Esophagus squamous epithelium (tissue), 5 donors: ENCODE measurements at regions not wholly inside any gene's neighbourhood (a gene's known extent, or its start where the extent isn't known, plus 50 kb on each side); places are given as distances from the start of the nearest gene placed in this dataset.
"Not testable (repeated sequence)": the region's sequence is repeated elsewhere in the genome, so short reads cannot be mapped to it uniquely, and the experiment has no call there.

ENCODE experiments used
- DNase-seq: peaks from one replicate; lab custom pipeline; 2025; lab: John Stamatoyannopoulos, UW
- H3K27ac ChIP-seq, 4 donors: fragments of 200-600 bp; sonication (generic); one replicate each; pipeline ENCODE4 v1.5.1; 2016 to 2019; ENCODE audit warnings: mild to moderate bottlenecking in 1 of 4
- H3K27me3 ChIP-seq, 4 donors: fragments of 200-600 bp; sonication (generic); 1 replicate in 3 of 4; 2 replicates in 1 of 4; pipeline versions ENCODE4 v1.5.1 to v1.6.0; 2017 to 2021; ENCODE audit warnings: antibody characterized with exemption in 1 of 4
- H3K36me3 ChIP-seq, 3 donors: fragments of 200-600 bp; sonication (generic); one replicate each; pipeline ENCODE4 v1.5.1; 2016 to 2019
- H3K4me1 ChIP-seq, 3 donors: fragments of 200-600 bp; sonication (generic); one replicate each; pipeline ENCODE4 v1.5.1; 2017 to 2019
- H3K4me3 ChIP-seq, 4 donors: fragments of 200-600 bp; sonication (generic); 1 replicate in 3 of 4; 2 replicates in 1 of 4; pipeline ENCODE4 v1.5.1; 2016 to 2019; ENCODE audit warnings: mild to moderate bottlenecking in 2 of 4, moderate library complexity in 1 of 4
- H3K9me3 ChIP-seq, 3 donors: fragments of 200-600 bp; sonication (generic); one replicate each; pipeline ENCODE4 v1.5.1; 2016 to 2019
- POLR2A ChIP-seq, 4 donors: fragments of 450-650 bp; IDR thresholded peaks; one replicate each; pipeline ENCODE4 v1.6.1; 2017; ENCODE audit warnings: antibody characterized with exemption in 4 of 4, mild to moderate bottlenecking in 4 of 4, moderate library complexity in 3 of 4
- WGBS, 2 donors: methylation state at CpG; one replicate each; pipeline ENCODE4 v1.1.5; 2018; 5-methylcytosine and 5-hydroxymethylcytosine counted together
- intact Hi-C: fragments of 100-400 bp; cut with DNase I; formaldehyde crosslinking; loops from one replicate; pipeline ENCODE4 v1.15.0; 2022
- TF ChIP-seq, protein P1 (sequence below), 6 experiments: fragments of 450-650 bp in 4 of 6; fragments of 200-600 bp in 2 of 6; sonication (generic) in 2 of 6; IDR thresholded peaks; one replicate each; pipeline ENCODE4 v1.5.1; 2016 to 2019; ENCODE audit warnings: antibody characterized with exemption in 6 of 6, mild to moderate bottlenecking in 4 of 6, moderate library complexity in 4 of 6
- donor health status: DM: yes; HTN: yes; CAD: no.

DNA sequence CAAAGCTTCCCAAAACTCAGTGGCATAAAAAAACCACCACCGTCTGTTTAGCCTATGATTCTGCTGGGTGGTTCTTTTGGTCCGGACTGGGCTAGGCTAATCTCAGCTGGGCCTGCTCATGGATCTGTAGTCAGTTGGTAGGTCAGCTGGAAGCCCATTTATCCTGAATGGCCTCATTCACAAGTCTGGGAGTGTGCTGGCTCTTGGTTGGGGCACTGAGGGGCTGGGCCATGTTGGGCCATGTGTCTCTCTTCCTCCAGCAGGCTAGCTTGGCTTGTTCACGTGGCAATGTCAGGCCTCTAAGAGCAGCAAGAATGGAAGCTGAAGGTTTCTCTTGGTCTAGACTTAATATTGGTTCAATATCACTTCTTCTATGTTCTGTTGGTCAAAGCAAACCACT lies 95.7 kb upstream of the HS6ST1 start:
- no peak overlapping the region for H3K4me3 ChIP-seq
- intact Hi-C loops: no loop called here
- peaks cover 0 to 3% (median 0%) of the 10 kb centered on the region in 3 donors for H3K4me1 ChIP-seq
- 94 to 100% methylated on average over 2 to 3 of the region's 3 CpGs for WGBS, 2 donors
- H3K27ac ChIP-seq: no peak overlapping the region
- H3K9me3 ChIP-seq: no peaks in the 10 kb centered on the region
- no peaks in the 10 kb centered on the region for H3K27me3 ChIP-seq
- no peak for TF ChIP-seq POLR2A (IDR thresholded peaks at IDR 0.05)
- TF ChIP-seq, protein P1, sequence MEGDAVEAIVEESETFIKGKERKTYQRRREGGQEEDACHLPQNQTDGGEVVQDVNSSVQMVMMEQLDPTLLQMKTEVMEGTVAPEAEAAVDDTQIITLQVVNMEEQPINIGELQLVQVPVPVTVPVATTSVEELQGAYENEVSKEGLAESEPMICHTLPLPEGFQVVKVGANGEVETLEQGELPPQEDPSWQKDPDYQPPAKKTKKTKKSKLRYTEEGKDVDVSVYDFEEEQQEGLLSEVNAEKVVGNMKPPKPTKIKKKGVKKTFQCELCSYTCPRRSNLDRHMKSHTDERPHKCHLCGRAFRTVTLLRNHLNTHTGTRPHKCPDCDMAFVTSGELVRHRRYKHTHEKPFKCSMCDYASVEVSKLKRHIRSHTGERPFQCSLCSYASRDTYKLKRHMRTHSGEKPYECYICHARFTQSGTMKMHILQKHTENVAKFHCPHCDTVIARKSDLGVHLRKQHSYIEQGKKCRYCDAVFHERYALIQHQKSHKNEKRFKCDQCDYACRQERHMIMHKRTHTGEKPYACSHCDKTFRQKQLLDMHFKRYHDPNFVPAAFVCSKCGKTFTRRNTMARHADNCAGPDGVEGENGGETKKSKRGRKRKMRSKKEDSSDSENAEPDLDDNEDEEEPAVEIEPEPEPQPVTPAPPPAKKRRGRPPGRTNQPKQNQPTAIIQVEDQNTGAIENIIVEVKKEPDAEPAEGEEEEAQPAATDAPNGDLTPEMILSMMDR (IDR thresholded peaks at IDR 0.05): no peak
- H3K36me3 ChIP-seq: no peaks in the 10 kb centered on the region
- DNase-seq: no peak

DNA sequence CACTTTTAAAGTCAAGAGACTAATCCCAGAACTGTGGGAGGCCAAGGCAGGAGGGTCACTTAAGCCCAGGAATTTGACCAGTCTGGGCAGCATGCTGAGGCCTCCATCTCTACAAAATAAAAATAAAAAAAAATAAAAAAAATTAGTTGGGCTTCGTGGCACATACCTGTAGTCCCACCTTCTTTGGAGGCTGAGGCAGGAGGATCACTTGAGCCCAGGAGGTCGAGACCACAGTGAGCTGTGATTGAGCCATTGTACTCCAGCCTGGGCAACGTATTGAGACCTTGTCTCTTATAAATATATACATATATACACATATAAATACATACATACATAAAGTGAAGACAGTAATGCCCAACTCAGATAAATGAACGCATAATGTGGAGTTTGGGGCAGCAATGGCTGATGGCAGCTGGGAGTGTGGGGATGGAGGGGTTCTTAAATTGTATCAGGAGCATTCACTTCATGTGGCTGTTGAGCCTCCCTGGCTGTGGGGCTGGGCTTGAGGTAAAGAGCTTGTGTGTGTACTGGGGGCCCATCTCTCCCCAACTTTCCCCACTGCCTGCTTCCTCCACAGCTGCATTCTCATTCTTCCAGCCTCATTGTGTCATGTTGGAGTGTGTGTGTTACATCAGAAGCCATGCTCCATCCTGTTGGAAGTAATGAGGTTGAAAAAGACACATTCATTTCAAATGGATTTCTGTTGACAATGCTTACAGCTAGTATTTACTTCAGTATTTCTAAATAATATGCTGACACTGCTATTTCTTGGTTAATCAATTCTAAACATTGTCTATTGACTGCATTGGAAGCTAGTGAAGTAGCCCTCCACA lies 96.5 kb upstream of the HS6ST1 start:
- no peaks in the 10 kb centered on the region for H3K4me1 ChIP-seq
- intact Hi-C loops: no loop called here
- H3K4me3 ChIP-seq: no peak overlapping the region
- H3K27ac ChIP-seq: no peak overlapping the region
- no peaks in the 10 kb centered on the region for H3K9me3 ChIP-seq
- no peaks in the 10 kb centered on the region for H3K36me3 ChIP-seq
- no peak for TF ChIP-seq POLR2A (IDR thresholded peaks at IDR 0.05)
- TF ChIP-seq, protein P1 (IDR thresholded peaks at IDR 0.05): no peak
- H3K27me3 ChIP-seq: no peaks in the 10 kb centered on the region
- 70 to 85% methylated on average over 4 of the region's 4 CpGs for WGBS, 2 donors
- no peak for DNase-seq

DNA sequence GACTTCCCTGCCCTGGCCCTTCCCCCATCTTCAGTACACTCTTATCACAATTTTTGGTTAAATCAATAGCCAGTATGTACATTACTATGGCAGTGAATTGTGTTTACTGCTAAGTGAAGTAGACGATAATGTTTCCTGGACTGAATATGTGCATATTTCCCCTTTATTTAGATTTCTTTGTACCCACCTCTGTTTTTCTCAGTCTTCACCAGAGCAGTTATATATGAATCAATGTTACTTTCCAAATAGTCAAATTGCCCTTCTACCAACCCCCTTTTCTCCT lies 97.1 kb upstream of the HS6ST1 start:
- TF ChIP-seq, protein P1 (IDR thresholded peaks at IDR 0.05): no peak
- no peak for TF ChIP-seq POLR2A (IDR thresholded peaks at IDR 0.05)
- Histone ChIP-seq H3K4me3 (no peak overlapping the region), H3K9me3 (no peaks in the 10 kb centered on the region), H3K4me1 (no peaks in the 10 kb centered on the region), H3K27ac (no peak overlapping the region), H3K27me3 (no peaks in the 10 kb centered on the region), H3K36me3 (no peaks in the 10 kb centered on the region)
- DNase-seq: no peak
- WGBS, 2 donors: 81 to 82% methylated on average over 1 of the region's 1 CpG
- intact Hi-C loops: no loop called here

DNA sequence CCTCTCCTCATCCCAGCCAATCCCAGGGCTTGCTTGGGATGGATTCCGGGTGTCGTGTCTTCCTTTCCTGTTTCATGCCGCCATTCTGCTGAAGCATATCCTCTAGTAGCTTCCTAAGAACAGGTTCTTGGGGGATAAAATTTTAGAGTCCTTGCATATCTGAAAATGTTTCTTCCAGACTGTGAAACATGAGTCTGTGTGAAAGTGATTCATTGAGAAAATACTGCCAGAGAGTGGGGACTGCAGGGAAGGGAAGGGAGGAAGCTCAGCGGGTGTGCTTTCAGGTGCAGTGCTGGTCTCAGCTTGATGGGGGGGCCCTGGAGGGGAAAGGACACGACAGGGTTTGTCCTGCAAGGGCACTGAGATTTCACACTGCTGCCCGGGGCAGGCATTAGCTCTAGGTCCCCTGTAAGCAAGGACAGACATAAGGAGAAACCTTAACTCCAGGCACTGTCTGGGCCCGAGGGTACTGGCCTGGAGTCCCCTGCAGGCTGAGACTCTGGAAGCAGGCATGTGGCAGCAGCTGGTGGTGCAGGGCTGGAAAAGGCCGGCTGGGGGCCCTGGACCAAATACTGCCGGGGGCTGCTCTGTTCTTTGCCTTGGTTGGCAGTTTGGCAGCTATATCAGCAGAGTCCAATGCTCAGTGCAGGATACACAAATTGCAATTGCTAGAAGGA lies 97.6 kb upstream of the HS6ST1 start:
- TF ChIP-seq, protein P1 (IDR thresholded peaks at IDR 0.05): no peak
- TF ChIP-seq POLR2A (IDR thresholded peaks at IDR 0.05): no peak
- Histone ChIP-seq H3K4me3 (no peak overlapping the region), H3K36me3 (no peaks in the 10 kb centered on the region), H3K27me3 (no peaks in the 10 kb centered on the region), H3K4me1 (no peaks in the 10 kb centered on the region), H3K27ac (no peak overlapping the region), H3K9me3 (no peaks in the 10 kb centered on the region)
- DNase-seq: no peak
- WGBS, 2 donors: 76 to 78% methylated on average over 8 to 9 of the region's 9 CpGs
- intact Hi-C loops: no loop called here

DNA sequence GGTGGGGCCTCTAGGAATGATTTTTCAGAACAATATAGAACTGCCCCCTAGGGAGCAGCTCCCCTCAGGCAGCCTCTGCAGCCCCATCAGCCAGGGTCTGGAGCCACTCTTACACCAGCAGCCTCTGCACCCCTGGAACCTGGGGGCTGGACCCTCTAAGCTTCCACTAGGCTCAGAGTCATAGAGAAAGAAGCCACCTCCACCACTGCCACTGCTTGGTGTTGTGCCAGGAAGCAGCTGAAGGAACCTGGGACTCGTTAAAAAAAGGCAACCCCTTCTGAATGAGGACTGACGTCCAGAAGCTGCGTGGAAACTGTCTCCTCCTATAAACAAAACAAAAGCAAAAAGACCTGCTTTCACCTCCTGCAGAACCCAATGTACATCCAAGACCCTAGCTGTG lies 98.1 kb upstream of the HS6ST1 start:
- intact Hi-C loops: no loop called here
- no peak for DNase-seq
- Histone ChIP-seq H3K27me3 (no peaks in the 10 kb centered on the region), H3K4me1 (no peaks in the 10 kb centered on the region), H3K4me3 (no peak overlapping the region), H3K36me3 (no peaks in the 10 kb centered on the region), H3K9me3 (no peaks in the 10 kb centered on the region), H3K27ac (no peak overlapping the region)
- TF ChIP-seq, protein P1 (IDR thresholded peaks at IDR 0.05): no peak
- no peak for TF ChIP-seq POLR2A (IDR thresholded peaks at IDR 0.05)
- WGBS, 2 donors: 66 to 83% methylated on average over 2 to 3 of the region's 3 CpGs

DNA sequence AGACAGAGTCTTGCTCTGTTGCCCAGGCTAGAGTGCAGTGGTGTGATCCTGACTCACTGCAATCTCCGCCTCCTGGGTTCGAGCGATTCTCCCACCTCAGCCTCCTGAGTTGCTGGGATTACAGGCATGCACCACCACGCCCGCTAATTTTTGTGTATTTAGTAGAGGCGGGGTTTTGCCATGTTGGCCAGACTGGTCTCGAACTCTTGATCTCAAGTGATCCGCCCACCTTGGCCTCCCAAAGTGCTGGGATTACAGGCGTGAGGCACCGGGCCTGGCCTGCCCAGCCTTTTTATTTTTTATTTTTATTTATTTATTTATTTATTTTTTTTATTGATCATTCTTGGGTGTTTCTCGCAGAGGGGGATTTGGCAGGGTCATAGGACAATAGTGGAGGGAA lies 98.6 kb upstream of the HS6ST1 start:
- H3K4me1 ChIP-seq, intact Hi-C loops, H3K27ac ChIP-seq, H3K36me3 ChIP-seq, H3K9me3 ChIP-seq, H3K27me3 ChIP-seq, H3K4me3 ChIP-seq, DNase-seq: not testable (repeated sequence)
- WGBS, 2 donors: 76 to 82% methylated on average over 7 to 10 of the region's 11 CpGs
